Stimulated activated CD4-positive, alpha-beta T cell treated with anti-CD3 and anti-CD28 coated beads, Interleukin-2, amount 100 ng/mL, for 24 hours (primary cell): ENCODE measurements at regions not wholly inside any gene's neighbourhood (a gene's known extent, or its start where the extent isn't known, plus 50 kb on each side); places are given as distances from the start of the nearest gene placed in this dataset.
"Not testable (repeated sequence)": the region's sequence is repeated elsewhere in the genome, so short reads cannot be mapped to it uniquely, and the experiment has no call there.

ENCODE experiments used
- DNase-seq, 2 donors: peaks; one replicate each; pipeline ENCODE4 v3.0.0-alpha.2; 2020

- DNase-seq, result no peak
Measured at GRCh38 chr11:56855217-56855616, 106.7 kb upstream of the OR9G4 start.

GRCh38 chr11:56852131-56852530 is 103.6 kb upstream of the OR9G4 start:
- no peak for DNase-seq

DNA sequence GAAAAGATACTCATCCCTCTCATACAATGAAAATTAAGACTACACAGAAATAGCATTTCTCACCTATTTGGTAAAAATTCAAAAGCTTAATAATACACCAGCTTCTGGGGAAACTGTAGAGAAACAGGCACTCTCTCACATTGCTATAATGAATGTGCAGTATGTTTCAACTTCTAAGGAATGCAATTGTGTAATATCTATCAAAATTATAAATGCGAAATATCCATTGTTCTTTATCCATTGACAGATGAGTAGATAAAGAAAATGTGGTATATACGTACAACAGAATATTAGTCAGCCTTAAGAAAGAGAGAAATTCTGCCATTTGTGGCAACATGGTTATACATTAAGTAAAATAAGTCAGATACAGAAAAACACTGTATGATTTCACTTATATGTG is 101.4 kb upstream of the OR9G4 start:
- no peak for DNase-seq

GRCh38 chr11:56849250-56849649 is 100.8 kb upstream of the OR9G4 start:
- no peak for DNase-seq

GRCh38 chr11:56848141-56848809 is 99.8 kb upstream of the OR9G4 start:
- DNase-seq, result no peak

DNA sequence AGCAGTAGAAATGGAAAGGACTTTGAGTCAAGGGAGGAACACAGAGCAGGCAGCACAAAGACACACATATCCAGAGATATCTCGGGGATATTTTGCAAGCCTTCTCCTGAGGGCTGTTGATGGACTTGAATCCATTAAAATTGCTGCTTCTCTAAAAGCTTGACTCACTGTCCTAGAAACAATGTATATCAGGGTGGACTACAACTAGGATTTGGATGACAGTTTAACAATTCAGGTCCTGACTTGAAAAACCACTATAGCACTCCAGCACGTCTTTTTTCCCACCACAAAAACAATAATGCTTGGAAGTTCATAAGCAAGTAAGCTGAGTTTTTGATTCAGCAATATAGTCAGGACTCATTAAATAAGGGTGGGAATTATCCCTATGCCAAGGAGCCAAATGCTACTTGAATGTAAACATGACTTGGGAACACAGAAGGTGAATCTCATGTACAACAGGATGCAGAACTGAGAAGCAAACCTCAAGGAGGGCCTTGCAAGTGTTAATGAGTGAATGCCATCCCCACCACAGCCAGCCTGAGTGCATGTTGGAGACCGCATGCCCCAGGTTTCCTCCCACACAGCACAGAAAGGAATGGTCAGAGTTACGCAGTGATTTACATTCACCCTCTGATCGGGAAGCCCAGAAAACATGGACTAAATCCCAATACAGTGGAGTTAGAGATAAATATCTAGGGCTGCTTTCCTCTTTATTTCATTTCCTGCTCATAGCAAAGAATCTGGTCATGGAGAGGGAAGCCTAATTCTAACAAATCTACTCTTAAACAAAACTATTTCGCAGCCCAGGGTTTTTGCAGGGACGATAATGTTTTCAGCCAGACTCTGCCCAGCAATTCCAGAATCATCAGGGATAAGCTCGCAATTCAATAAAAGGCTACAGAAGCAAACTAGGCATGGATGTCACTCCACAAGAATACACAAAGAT is 98.4 kb upstream of the OR9G4 start:
- no peak for DNase-seq

- DNase-seq, result no peak
Measured at GRCh38 chr11:56845121-56845732, 96.7 kb upstream of the OR9G4 start.

- no peak for DNase-seq
Measured at GRCh38 chr11:56843816-56844215, 95.3 kb upstream of the OR9G4 start.

GRCh38 chr11:56842814-56843794 is 94.6 kb upstream of the OR9G4 start:
- DNase-seq, result no peak

DNA sequence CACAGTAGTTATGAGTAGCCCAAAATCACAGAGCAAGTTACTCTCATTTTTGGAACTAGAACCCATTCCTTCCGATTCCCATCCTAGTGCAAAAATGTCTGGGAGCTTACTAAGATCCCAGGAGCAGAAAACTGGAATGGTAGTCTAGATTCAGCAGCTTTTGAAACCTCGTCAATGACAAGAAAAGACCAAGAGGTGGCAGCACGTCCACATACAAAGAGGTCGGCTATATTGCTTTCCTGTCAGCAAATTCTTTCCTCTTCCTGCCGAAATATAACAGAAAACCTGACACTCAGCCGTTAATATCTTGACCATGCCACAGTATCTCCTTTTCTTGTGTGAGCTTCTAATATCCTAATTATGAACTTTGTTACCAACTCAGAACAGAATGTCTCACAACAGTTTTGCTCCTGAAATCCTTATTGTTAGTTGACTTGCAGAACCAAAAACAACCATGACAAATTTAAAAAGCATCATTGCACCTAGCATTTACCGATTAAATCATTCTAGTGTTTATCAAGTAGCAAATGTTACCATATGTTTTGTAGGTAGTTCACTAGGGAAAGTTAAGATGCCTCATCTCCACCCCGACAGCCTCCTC is 92.8 kb upstream of the OR9G4 start:
- DNase-seq, result peak; percentile 16 to 18

DNA sequence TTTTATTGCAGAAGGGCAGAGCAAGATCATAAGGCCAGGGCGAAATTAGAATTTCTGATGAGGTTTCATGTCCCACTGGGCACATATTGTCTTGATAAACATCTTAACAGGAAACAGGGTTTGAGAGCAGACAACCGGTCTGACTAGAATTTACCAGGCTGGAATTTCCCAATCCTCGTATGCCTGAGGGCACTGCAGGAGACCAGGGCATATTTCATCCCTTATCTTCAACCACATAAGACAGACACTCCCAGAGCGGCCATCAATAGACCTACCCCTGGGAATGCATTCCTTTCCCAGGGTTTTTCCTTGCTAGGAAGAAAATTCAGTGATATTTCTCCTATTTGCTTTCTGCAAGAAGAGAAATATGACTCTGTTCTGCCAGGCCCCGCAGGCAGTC is 78.9 kb upstream of the OR9G4 start:
- not testable (repeated sequence) for DNase-seq

GRCh38 chr11:56819916-56820315 is 71.4 kb upstream of the OR9G4 start:
- DNase-seq, result no peak

- no peak for DNase-seq
Measured at GRCh38 chr11:56817661-56818060, 69.2 kb upstream of the OR9G4 start.

DNA sequence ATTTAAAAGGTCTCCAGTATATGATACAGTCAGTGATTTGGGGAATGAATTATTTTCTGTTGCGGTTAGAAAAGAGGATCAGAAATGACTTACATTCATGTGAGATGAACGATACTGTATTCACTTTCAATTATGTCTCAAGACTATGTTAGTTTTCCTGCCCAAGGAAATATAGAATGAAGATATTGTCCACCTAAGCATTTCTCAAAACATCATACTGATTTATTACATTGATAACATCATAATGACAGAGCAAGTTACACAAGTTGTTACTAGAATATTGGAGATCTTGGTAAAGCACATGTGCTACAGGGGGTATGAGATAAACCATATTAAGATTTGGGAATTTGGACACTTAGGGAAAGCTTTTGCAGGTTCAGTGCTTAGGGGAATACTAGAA is 67.8 kb upstream of the OR9G4 start:
- no peak for DNase-seq

DNA sequence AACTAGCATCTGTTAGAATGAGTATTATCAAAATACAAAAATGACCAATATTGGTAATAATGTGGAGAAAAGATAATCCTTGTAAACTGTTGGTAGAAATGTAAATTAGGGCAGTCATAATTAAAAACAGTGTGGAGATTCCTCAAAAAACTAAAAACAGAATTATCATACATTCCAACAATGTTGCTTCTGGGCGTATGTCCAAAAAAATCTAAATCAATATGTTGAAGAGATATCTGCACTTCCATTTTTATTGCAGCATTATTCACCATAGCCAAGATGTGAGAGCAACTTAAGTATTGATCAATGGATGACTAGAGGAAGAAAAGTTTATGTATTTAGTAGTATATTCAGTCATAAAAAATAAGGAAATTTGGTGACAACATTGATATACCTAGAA is 59.8 kb upstream of the OR9G4 start:
- no peak for DNase-seq

DNA sequence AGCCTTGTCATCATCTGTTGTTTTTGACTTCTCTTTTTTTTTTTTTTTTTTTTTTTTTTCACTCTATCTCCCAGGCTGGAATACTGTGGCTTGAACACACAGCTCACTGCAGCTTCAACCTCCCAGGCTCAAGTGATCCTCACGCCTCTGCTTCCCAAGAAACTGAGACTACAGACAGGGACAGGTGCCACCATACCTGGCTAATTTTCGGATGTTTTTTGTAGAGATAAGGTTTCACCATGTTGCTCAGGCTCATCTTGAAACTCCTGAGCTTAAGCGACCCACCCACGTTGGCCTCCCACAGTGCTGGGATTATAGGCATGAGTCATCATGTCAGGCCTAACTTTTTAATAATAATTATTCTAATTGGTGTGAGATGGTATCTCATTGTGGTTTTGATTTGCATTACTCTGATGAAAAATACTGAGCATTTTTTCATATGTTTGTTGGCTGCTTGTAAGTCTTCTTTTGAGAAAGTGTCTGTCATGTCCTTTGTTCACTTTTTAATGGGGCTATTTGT is 51.3 kb upstream of the OR9G4 start:
- no peak for DNase-seq
